ENCODE measurements at regions not wholly inside any gene's neighbourhood (a gene's known extent, or its start where the extent isn't known, plus 50 kb on each side); places are given as distances from the start of the nearest gene placed in this dataset.
A peak's percentile ranks its signal among the peaks of the same experiment; 100 is the strongest.
"Not testable (repeated sequence)": the region's sequence is repeated elsewhere in the genome, so short reads cannot be mapped to it uniquely, and the experiment has no call there.

GRCh38 chr6:26234421-26235301 lies 130.3 kb upstream of the BTN3A2 start:
- DNase-seq: peak; percentile 53 to 93 (median 78)

GRCh38 chr6:26235302-26235670 lies 129.7 kb upstream of the BTN3A2 start:
- no peak for DNase-seq

GRCh38 chr6:26239415-26239814 lies 125.6 kb upstream of the BTN3A2 start:
- not testable (repeated sequence) for DNase-seq

GRCh38 chr6:26240157-26241032 lies 124.6 kb upstream of the BTN3A2 start:
- DNase-seq: peak; percentile 58 to 91 (median 75)

- DNase-seq: peak in 3 of 6 experiments; percentile 12 to 45 (median 20)
Observed at GRCh38 chr6:26241033-26241895, 123.7 kb upstream of the BTN3A2 start.

- DNase-seq: no peak
Observed at GRCh38 chr6:26243132-26243531, 121.9 kb upstream of the BTN3A2 start.

GRCh38 chr6:26243752-26244151 lies 121.2 kb upstream of the BTN3A2 start:
- DNase-seq: no peak

GRCh38 chr6:26246058-26246457 lies 118.9 kb upstream of the BTN3A2 start:
- DNase-seq: no peak

- no peak for DNase-seq
Observed at GRCh38 chr6:26246553-26246952, 118.4 kb upstream of the BTN3A2 start.

GRCh38 chr6:26249707-26249956 lies 115.4 kb upstream of the BTN3A2 start:
- DNase-seq: peak in 2 of 6 experiments; percentile 25 to 58

GRCh38 chr6:26249957-26250697 lies 114.9 kb upstream of the BTN3A2 start:
- DNase-seq: peak; percentile 56 to 90 (median 74)

GRCh38 chr6:26250698-26251044 lies 114.3 kb upstream of the BTN3A2 start:
- DNase-seq: peak in 5 of 6 experiments; percentile 17 to 74 (median 46)

- peak; percentile 35 to 78 (median 64) for DNase-seq
Observed at GRCh38 chr6:26251354-26252076, 113.5 kb upstream of the BTN3A2 start.

GRCh38 chr6:26252077-26252472 lies 112.9 kb upstream of the BTN3A2 start:
- DNase-seq: no peak

GRCh38 chr6:26254724-26255123 lies 110.3 kb upstream of the BTN3A2 start:
- DNase-seq: no peak

GRCh38 chr6:26257272-26257671 lies 107.7 kb upstream of the BTN3A2 start:
- no peak for DNase-seq

- no peak for DNase-seq
Observed at GRCh38 chr6:26258212-26258977, 106.6 kb upstream of the BTN3A2 start.

GRCh38 chr6:26260110-26260637 lies 104.8 kb upstream of the BTN3A2 start:
- no peak for DNase-seq

- DNase-seq: no peak
Observed at GRCh38 chr6:26260725-26261490, 104.1 kb upstream of the BTN3A2 start.

GRCh38 chr6:26264547-26264946 lies 100.5 kb upstream of the BTN3A2 start:
- no peak for DNase-seq

Measured in stimulated activated naive CD4-positive, alpha-beta T cell (primary cell).